Mucosa of gallbladder (tissue), 1 donor: ENCODE measurements at regions not wholly inside any gene's neighbourhood (a gene's known extent, or its start where the extent isn't known, plus 50 kb on each side); places are given as distances from the start of the nearest gene placed in this dataset.

ENCODE experiments used
- DNase-seq: peaks from one replicate; pipeline ENCODE4 v3.0.0-alpha.2; 2020; ENCODE audit warnings: low spot score
- donor health status: DM: no; HTN: no; CAD: no.

- DNase-seq = no peak
Measured at GRCh38 chr20:60895363-60896079, 356.5 kb upstream of the CDH4 start.

GRCh38 chr20:60897976-60898375, 354.1 kb upstream of the CDH4 start:
- no peak for DNase-seq

GRCh38 chr20:60899320-60899719, 352.7 kb upstream of the CDH4 start:
- no peak for DNase-seq

GRCh38 chr20:60900618-60901017, 351.4 kb upstream of the CDH4 start:
- DNase-seq = no peak

GRCh38 chr20:60901831-60902230, 350.2 kb upstream of the CDH4 start:
- no peak for DNase-seq

GRCh38 chr20:60903325-60903971, 348.6 kb upstream of the CDH4 start:
- DNase-seq = no peak

- no peak for DNase-seq
Measured at GRCh38 chr20:60904730-60905129, 347.3 kb upstream of the CDH4 start.

- DNase-seq = no peak
Measured at GRCh38 chr20:60905919-60906318, 346.1 kb upstream of the CDH4 start.

GRCh38 chr20:60906555-60906954, 345.5 kb upstream of the CDH4 start:
- DNase-seq = no peak

- DNase-seq = no peak
Measured at GRCh38 chr20:60913298-60913697, 338.8 kb upstream of the CDH4 start.

GRCh38 chr20:60921022-60921622, 330.9 kb upstream of the CDH4 start:
- no peak for DNase-seq

- DNase-seq = no peak
Measured at GRCh38 chr20:60926831-60927230, 325.2 kb upstream of the CDH4 start.

GRCh38 chr20:60928341-60928740, 323.7 kb upstream of the CDH4 start:
- DNase-seq = no peak

GRCh38 chr20:60930023-60930790, 321.9 kb upstream of the CDH4 start:
- no peak for DNase-seq

- no peak for DNase-seq
Measured at GRCh38 chr20:60931696-60932095, 320.4 kb upstream of the CDH4 start.

GRCh38 chr20:60934724-60935123, 317.3 kb upstream of the CDH4 start:
- DNase-seq = no peak

GRCh38 chr20:60935971-60936370, 316.1 kb upstream of the CDH4 start:
- DNase-seq = no peak

GRCh38 chr20:60937585-60937984, 314.5 kb upstream of the CDH4 start:
- DNase-seq = no peak

- no peak for DNase-seq
Measured at GRCh38 chr20:60941379-60941778, 310.7 kb upstream of the CDH4 start.

GRCh38 chr20:60947819-60948218, 304.2 kb upstream of the CDH4 start:
- DNase-seq = no peak

- no peak for DNase-seq
Measured at GRCh38 chr20:60948224-60948623, 303.8 kb upstream of the CDH4 start.

GRCh38 chr20:60950561-60950960, 301.5 kb upstream of the CDH4 start:
- no peak for DNase-seq

- no peak for DNase-seq
Measured at GRCh38 chr20:60950974-60951373, 301.1 kb upstream of the CDH4 start.
